Smooth muscle cell (in vitro differentiated cells): ENCODE measurements at regions not wholly inside any gene's neighbourhood (a gene's known extent, or its start where the extent isn't known, plus 50 kb on each side); places are given as distances from the start of the nearest gene placed in this dataset.

Experiments used
- DNase-seq: peaks from one replicate; lab custom pipeline; 2025; ENCODE audit not compliant: unreplicated experiment; lab: John Stamatoyannopoulos, UW
- H2AFZ ChIP-seq: fragments of 200-600 bp; sonication (generic); 2 replicates; pipeline ENCODE4 v1.6.0; 2016; ENCODE audit warnings: antibody characterized with exemption, low read depth, mild to moderate bottlenecking
- H3F3A ChIP-seq: fragments of 200-600 bp; sonication (generic); 2 replicates; pipeline ENCODE4 v1.6.0; 2017; ENCODE audit warnings: antibody characterized with exemption, low read depth
- H3K27ac ChIP-seq: fragments of 200-600 bp; sonication (generic); 2 replicates; pipeline ENCODE4 v1.5.1; 2016; ENCODE audit warnings: low read depth, mild to moderate bottlenecking
- H3K27me3 ChIP-seq: fragments of 200-600 bp; sonication (generic); 2 replicates; pipeline ENCODE4 v1.6.1; 2016; ENCODE audit warnings: low read depth, mild to moderate bottlenecking
- H3K36me3 ChIP-seq: fragments of 200-600 bp; sonication (generic); 2 replicates; pipeline ENCODE4 v1.5.1; 2016; ENCODE audit warnings: low read depth
- H3K4me1 ChIP-seq: fragments of 200-600 bp; sonication (generic); 2 replicates; pipeline ENCODE4 v1.5.1; 2016; ENCODE audit warnings: low read depth
- H3K4me2 ChIP-seq: fragments of 200-600 bp; sonication (generic); 2 replicates; pipeline ENCODE4 v1.6.0; 2016; ENCODE audit warnings: mild to moderate bottlenecking
- H3K4me3 ChIP-seq: fragments of 200-600 bp; sonication (generic); 2 replicates; pipeline ENCODE4 v1.5.1; 2016; ENCODE audit warnings: mild to moderate bottlenecking
- H3K79me2 ChIP-seq: fragments of 200-600 bp; sonication (generic); 2 replicates; pipeline ENCODE4 v1.6.0; 2016; ENCODE audit warnings: low read depth, mild to moderate bottlenecking
- H3K9ac ChIP-seq: fragments of 200-600 bp; sonication (generic); 2 replicates; pipeline ENCODE4 v1.6.0; 2016; ENCODE audit warnings: low read depth
- H3K9me3 ChIP-seq: fragments of 200-600 bp; sonication (generic); replicated peaks from 2 replicates; pipeline ENCODE4 v1.5.1; 2016; ENCODE audit warnings: low read depth
- H4K20me1 ChIP-seq: fragments of 200-600 bp; sonication (generic); 2 replicates; pipeline ENCODE4 v1.6.0; 2016; ENCODE audit warnings: low read depth
- CTCF ChIP-seq: fragments of 200-600 bp; sonication (generic); IDR thresholded peaks from 2 replicates; pipeline ENCODE4 v1.5.1; 2017; ENCODE audit warnings: borderline replicate concordance, mild to moderate bottlenecking, antibody characterized with exemption; ENCODE audit not compliant: insufficient read depth, poor library complexity, severe bottlenecking
- WGBS: methylation state at CpG from one replicate; pipeline ENCODE4 v1.1.7; 2016; ENCODE audit warnings: low lambda C conversion rate; 5-methylcytosine and 5-hydroxymethylcytosine counted together

- H3K79me2 ChIP-seq, result no peaks in the 10 kb centered on the region
- no peak overlapping the region for H3K4me3 ChIP-seq
- no peaks in the 10 kb centered on the region for H3F3A ChIP-seq
- H3K4me2 ChIP-seq, result peak overlapping the region; percentile 35
- no peak for DNase-seq
- 43% methylated on average over 3 of the region's 3 CpGs for WGBS
- no peaks in the 10 kb centered on the region for H4K20me1 ChIP-seq
- H3K27me3 ChIP-seq, result no peaks in the 10 kb centered on the region
- no peak for TF ChIP-seq CTCF
- H2AFZ ChIP-seq, result peak overlapping the region; percentile 84
- H3K9me3 ChIP-seq, result no peaks in the 10 kb centered on the region
- H3K9ac ChIP-seq, result no peak overlapping the region
- no peaks in the 10 kb centered on the region for H3K36me3 ChIP-seq
- H3K4me1 ChIP-seq, result peaks cover 19% of the 10 kb centered on the region
- H3K27ac ChIP-seq, result no peak overlapping the region
Measured at GRCh38 chr5:16994565-16994964, 58.5 kb upstream of the MYO10 start.

- Histone ChIP-seq H3K36me3 (no peaks in the 10 kb centered on the region), H3K79me2 (no peaks in the 10 kb centered on the region), H4K20me1 (no peaks in the 10 kb centered on the region), H3K4me1 (peaks cover 19% of the 10 kb centered on the region), H3K9me3 (no peaks in the 10 kb centered on the region), H3K27ac (no peak overlapping the region), H3K4me2 (peak overlapping the region; percentile 35), H3K4me3 (no peak overlapping the region), H3K27me3 (no peaks in the 10 kb centered on the region), H3K9ac (no peak overlapping the region), H3F3A (peaks cover under 1% of the 10 kb centered on the region), H2AFZ (peak overlapping the region; percentile 84)
- 57% methylated on average over 4 of the region's 4 CpGs for WGBS
- no peak for TF ChIP-seq CTCF
- DNase-seq, result no peak
Measured at GRCh38 chr5:16995372-16995771, 59.3 kb upstream of the MYO10 start.

GRCh38 chr5:17000291-17000939, 64.3 kb upstream of the MYO10 start:
- H2AFZ ChIP-seq, result no peak overlapping the region
- peaks cover 11% of the 10 kb centered on the region for H3F3A ChIP-seq
- peak overlapping the region; percentile 48 for H3K9ac ChIP-seq
- DNase-seq, result no peak
- H3K9me3 ChIP-seq, result no peaks in the 10 kb centered on the region
- no peaks in the 10 kb centered on the region for H3K27me3 ChIP-seq
- H3K4me1 ChIP-seq, result peaks cover 15% of the 10 kb centered on the region
- H3K4me3 ChIP-seq, result no peak overlapping the region
- no peaks in the 10 kb centered on the region for H4K20me1 ChIP-seq
- H3K4me2 ChIP-seq, result peak overlapping the region; percentile 76
- no peaks in the 10 kb centered on the region for H3K36me3 ChIP-seq
- WGBS, result 25% methylated on average over 5 of the region's 5 CpGs
- H3K27ac ChIP-seq, result peak overlapping the region; percentile 88
- no peak for TF ChIP-seq CTCF
- H3K79me2 ChIP-seq, result no peaks in the 10 kb centered on the region

- Histone ChIP-seq H3K9me3 (no peaks in the 10 kb centered on the region), H3K27me3 (no peaks in the 10 kb centered on the region), H4K20me1 (no peaks in the 10 kb centered on the region), H3K36me3 (no peaks in the 10 kb centered on the region), H3K79me2 (no peaks in the 10 kb centered on the region), H3F3A (peaks cover 12% of the 10 kb centered on the region), H3K4me1 (peaks cover 12% of the 10 kb centered on the region), H3K4me3 (no peak overlapping the region), H3K9ac (no peak overlapping the region), H3K4me2 (no peak overlapping the region), H3K27ac (no peak overlapping the region), H2AFZ (no peak overlapping the region)
- WGBS, result 96% methylated on average over 3 of the region's 3 CpGs
- no peak for TF ChIP-seq CTCF
- DNase-seq, result no peak
Measured at GRCh38 chr5:17001428-17001827, 65.3 kb upstream of the MYO10 start.
